A549 (cell line): ENCODE measurements at regions not wholly inside any gene's neighbourhood (a gene's known extent, or its start where the extent isn't known, plus 50 kb on each side); places are given as distances from the start of the nearest gene placed in this dataset.

Experiments
- ATAC-seq, 2 experiments: fragments of 200-7000 bp in 1 of 2; fragments of >200 bp in 1 of 2; cut with Nextera tagmentation in 1 of 2; cut with Tn5 transposase in 1 of 2; 3 replicates each; pipeline versions ENCODE4 v1.8.0 to v1.9.1; 2018 to 2020; ENCODE audit warnings: mild to moderate bottlenecking in 1 of 2, moderate library complexity in 1 of 2
- CTCF ChIA-PET: fragments of 300-600 bp; sonication (Branson Sonifier 250); formaldehyde crosslinking; extraction: SDS; loops from one replicate; lab custom pipeline; 2021; ENCODE audit warnings: antibody characterized with exemption, inconsistent platforms; lab: Yijun Ruan, JAX
- POLR2A ChIA-PET: fragments of 350-600 bp; formaldehyde crosslinking; extraction: SDS; loops from one replicate; lab custom pipeline; 2021; ENCODE audit warnings: antibody characterized with exemption, inconsistent platforms; lab: Yijun Ruan, JAX
- DNase-seq, 2 experiments: peaks; one replicate each; pipeline versions ENCODE4 v3.0.0 to v3.0.0-alpha.2; 2011 to 2016; ENCODE audit warnings: low read depth in 1 of 2, low spot score in 1 of 2
- FAIRE-seq: peaks from 2 replicates; lab custom pipeline; 2011; peaks lifted over from hg19 to GRCh38; lab: Jason Lieb, UNC
- H3K27ac ChIP-seq, 2 experiments: fragments of >200 bp; sonication (Bioruptor Twin); formaldehyde crosslinking; 3 replicates each; pipeline ENCODE4 v1.5.1; 2016 to 2017
- H3K4me1 ChIP-seq: fragments of >200 bp; sonication (Bioruptor Twin); formaldehyde crosslinking; 3 replicates; pipeline ENCODE4 v1.6.1; 2016
- H3K4me2 ChIP-seq: fragments of >200 bp; sonication (Bioruptor Twin); formaldehyde crosslinking; 3 replicates; pipeline ENCODE4 v1.6.1; 2016
- H3K4me3 ChIP-seq: fragments of >200 bp; sonication (Bioruptor Twin); formaldehyde crosslinking; 3 replicates; pipeline ENCODE4 v1.5.1; 2016
- H3K9me3 ChIP-seq: fragments of >200 bp; sonication (Bioruptor Twin); formaldehyde crosslinking; 3 replicates; pipeline ENCODE4 v1.6.1; 2016
- BHLHE40 ChIP-seq: IDR thresholded peaks from 2 replicates; pipeline ENCODE4 v1.6.1; 2012; ENCODE audit warnings: low read depth, low read length, inconsistent platforms
- EHF ChIP-seq: fragments of 250-450 bp; sonication (Bioruptor Pico); IDR thresholded peaks from 2 replicates; pipeline ENCODE4 v1.5.0; 2020; ENCODE audit warnings: mild to moderate bottlenecking
- EHMT2 ChIP-seq: fragments of 200-600 bp; sonication (generic); IDR thresholded peaks from 2 replicates; pipeline ENCODE4 v1.6.1; 2016; ENCODE audit warnings: antibody characterized with exemption, low read depth, mild to moderate bottlenecking, moderate library complexity
- ESRRA ChIP-seq: fragments of 150-350 bp; IDR thresholded peaks from 2 replicates; pipeline ENCODE4 v1.6.1; 2014; ENCODE audit warnings: mild to moderate bottlenecking, low read length, borderline replicate concordance
- FOSL2 ChIP-seq, 2 experiments: fragments of 450-650 bp in 1 of 2; fragments of >200 bp in 1 of 2; sonication (Bioruptor Twin) in 1 of 2; formaldehyde crosslinking; IDR thresholded peaks; 2 replicates each; pipeline versions ENCODE4 v1.5.0 to v1.6.1; 2016 to 2020; ENCODE audit warnings: mild to moderate bottlenecking in 1 of 2, moderate library complexity in 1 of 2
- GATA3 ChIP-seq: IDR thresholded peaks from 2 replicates; pipeline ENCODE4 v1.6.1; 2012; ENCODE audit warnings: borderline replicate concordance
- HOXA7 ChIP-seq: fragments of 250-450 bp; sonication (Bioruptor Pico); IDR thresholded peaks from 2 replicates; pipeline ENCODE4 v1.5.0; 2020; ENCODE audit warnings: mild to moderate bottlenecking, moderate library complexity
- HOXB13 ChIP-seq: fragments of 250-450 bp; sonication (Bioruptor Pico); IDR thresholded peaks from 2 replicates; pipeline ENCODE4 v1.5.0; 2020; ENCODE audit warnings: low read depth, mild to moderate bottlenecking, moderate library complexity
- JUN ChIP-seq, 2 experiments: fragments of >200 bp; sonication (Bioruptor Twin); formaldehyde crosslinking; IDR thresholded peaks; 2 replicates in 1 of 2; 3 replicates in 1 of 2; pipeline ENCODE4 v1.6.1; 2016 to 2017
- KDM5A ChIP-seq: fragments of 200-600 bp; sonication (generic); IDR thresholded peaks from 2 replicates; pipeline ENCODE4 v1.6.1; 2016; ENCODE audit warnings: antibody characterized with exemption, mild to moderate bottlenecking
- NR3C1 ChIP-seq: fragments of >200 bp; sonication (Bioruptor Twin); formaldehyde crosslinking; IDR thresholded peaks from 3 replicates; pipeline ENCODE4 v1.6.1; 2017
- POLR2A ChIP-seq: IDR thresholded peaks from 2 replicates; pipeline ENCODE4 v1.6.1; 2012; ENCODE audit warnings: mild to moderate bottlenecking, low read length
- POLR2AphosphoS2 ChIP-seq: conservative IDR thresholded peaks from 2 replicates; pipeline ENCODE4 v1.6.1; 2012; ENCODE audit warnings: low read length, improper control_type of control experiment, inconsistent platforms
- RAD21 ChIP-seq, 2 experiments: fragments of >200 bp in 1 of 2; sonication (Bioruptor Twin) in 1 of 2; formaldehyde crosslinking in 1 of 2; IDR thresholded peaks in 1 of 2; conservative IDR thresholded peaks in 1 of 2; 2 replicates in 1 of 2; 3 replicates in 1 of 2; pipeline ENCODE4 v1.6.1; 2012 to 2018; ENCODE audit warnings: inconsistent platforms in 1 of 2
- RARB ChIP-seq: fragments of 250-450 bp; sonication (Bioruptor Pico); IDR thresholded peaks from 2 replicates; pipeline ENCODE4 v1.8.0; 2021; ENCODE audit warnings: mild to moderate bottlenecking, moderate library complexity
- RFX5 ChIP-seq: fragments of 450-650 bp; IDR thresholded peaks from 2 replicates; pipeline ENCODE4 v1.7.1; 2014; ENCODE audit warnings: antibody characterized with exemption, mild to moderate bottlenecking, moderate library complexity
- SMC3 ChIP-seq: fragments of >200 bp; sonication (Bioruptor Twin); formaldehyde crosslinking; IDR thresholded peaks from 3 replicates; pipeline ENCODE4 v1.6.1; 2018; ENCODE audit warnings: inconsistent platforms
- SREBF2 ChIP-seq: fragments of 450-650 bp; IDR thresholded peaks from 2 replicates; pipeline ENCODE4 v1.6.1; 2014; ENCODE audit warnings: mild to moderate bottlenecking, moderate library complexity
- TP53 ChIP-seq: fragments of 250-450 bp; sonication (Bioruptor Pico); IDR thresholded peaks from 2 replicates; pipeline ENCODE4 v1.5.0; 2021; ENCODE audit warnings: mild to moderate bottlenecking, moderate library complexity
- ZSCAN20 ChIP-seq: fragments of 250-450 bp; sonication (Bioruptor Pico); IDR thresholded peaks from 2 replicates; pipeline ENCODE4 v1.8.0; 2022; ENCODE audit warnings: mild to moderate bottlenecking, moderate library complexity
- WGBS: methylation state at CpG from one replicate; pipeline ENCODE4 v1.1.6; 2017; ENCODE audit errors: missing lambda C conversion rate; 5-methylcytosine and 5-hydroxymethylcytosine counted together
- TF ChIP-seq, protein P1 (sequence below): fragments of >200 bp; sonication (Bioruptor Twin); formaldehyde crosslinking; IDR thresholded peaks from 3 replicates; pipeline ENCODE4 v1.6.1; 2016
- TF ChIP-seq, protein P2 (sequence below): IDR thresholded peaks from 2 replicates; pipeline ENCODE4 v1.6.1; 2012; ENCODE audit warnings: low read depth, borderline replicate concordance
- TF ChIP-seq, protein P3 (sequence below): fragments of >200 bp; sonication (Bioruptor Twin); formaldehyde crosslinking; IDR thresholded peaks from 2 replicates; pipeline ENCODE4 v1.6.1; 2016
- TF ChIP-seq, protein P4 (sequence below): fragments of >200 bp; sonication (Bioruptor Twin); formaldehyde crosslinking; IDR thresholded peaks from 3 replicates; pipeline ENCODE4 v1.5.1; 2016
- TF ChIP-seq, protein P5 (sequence below): fragments of 150-350 bp; IDR thresholded peaks from 2 replicates; pipeline ENCODE4 v1.6.1; 2014; ENCODE audit warnings: low read depth, mild to moderate bottlenecking, low read length
- TF ChIP-seq, protein P6 (sequence below): fragments of 200-600 bp; sonication (generic); IDR thresholded peaks from 2 replicates; pipeline ENCODE4 v1.6.1; 2016; ENCODE audit warnings: antibody characterized with exemption, mild to moderate bottlenecking, moderate library complexity
- TF ChIP-seq, protein P7 (sequence below): fragments of 450-650 bp; IDR thresholded peaks from 2 replicates; pipeline ENCODE4 v1.6.1; 2014; ENCODE audit warnings: antibody characterized with exemption

DNA sequence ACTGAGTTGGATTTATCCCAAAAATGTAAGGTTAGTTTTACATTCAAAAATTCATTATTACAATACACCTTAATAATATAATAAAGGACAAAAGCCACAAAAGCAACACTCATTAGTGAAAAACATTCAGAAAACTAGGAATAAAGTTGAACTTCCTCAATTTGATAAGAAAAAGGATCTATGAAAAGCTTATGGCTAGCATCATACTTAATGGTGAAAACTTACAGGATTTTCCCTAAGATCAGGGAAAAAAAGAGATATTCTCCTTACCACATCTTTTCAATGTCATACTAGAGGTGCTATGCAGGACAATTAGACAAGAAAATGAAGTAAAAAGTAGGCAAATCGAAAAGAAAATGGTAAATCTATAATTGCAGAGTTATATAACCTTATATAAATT, 279.9 kb downstream of the CGGBP1 start:
- Histone ChIP-seq H3K4me2 (no peak overlapping the region), H3K9me3 (peaks cover 4% of the 10 kb centered on the region; the same call in 2 of the 3 replicates), H3K27ac (no peak overlapping the region), H3K4me1 (no peaks in the 10 kb centered on the region), H3K4me3 (no peak overlapping the region)
- ATAC-seq (no peak), DNase-seq (no peak), FAIRE-seq (no peak)
- POLR2A ChIA-PET = no interaction called here
- WGBS = 8% methylated on average over 1 of the region's 1 CpG
- TF ChIP-seq RFX5 (no peak), EHF (CRISPR knock-in tag) (no peak), SMC3 (no peak), SREBF2 (no peak), JUN (IDR thresholded peaks at IDR 0.05) (no peak), EHMT2 (no peak), BHLHE40 (no peak), ZSCAN20 (CRISPR knock-in tag) (no peak), TP53 (CRISPR knock-in tag) (no peak)
- TF ChIP-seq, protein P1, sequence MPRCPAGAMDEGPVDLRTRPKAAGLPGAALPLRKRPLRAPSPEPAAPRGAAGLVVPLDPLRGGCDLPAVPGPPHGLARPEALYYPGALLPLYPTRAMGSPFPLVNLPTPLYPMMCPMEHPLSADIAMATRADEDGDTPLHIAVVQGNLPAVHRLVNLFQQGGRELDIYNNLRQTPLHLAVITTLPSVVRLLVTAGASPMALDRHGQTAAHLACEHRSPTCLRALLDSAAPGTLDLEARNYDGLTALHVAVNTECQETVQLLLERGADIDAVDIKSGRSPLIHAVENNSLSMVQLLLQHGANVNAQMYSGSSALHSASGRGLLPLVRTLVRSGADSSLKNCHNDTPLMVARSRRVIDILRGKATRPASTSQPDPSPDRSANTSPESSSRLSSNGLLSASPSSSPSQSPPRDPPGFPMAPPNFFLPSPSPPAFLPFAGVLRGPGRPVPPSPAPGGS = no peak
- TF ChIP-seq, protein P2, sequence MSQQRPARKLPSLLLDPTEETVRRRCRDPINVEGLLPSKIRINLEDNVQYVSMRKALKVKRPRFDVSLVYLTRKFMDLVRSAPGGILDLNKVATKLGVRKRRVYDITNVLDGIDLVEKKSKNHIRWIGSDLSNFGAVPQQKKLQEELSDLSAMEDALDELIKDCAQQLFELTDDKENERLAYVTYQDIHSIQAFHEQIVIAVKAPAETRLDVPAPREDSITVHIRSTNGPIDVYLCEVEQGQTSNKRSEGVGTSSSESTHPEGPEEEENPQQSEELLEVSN = no peak
- CTCF ChIA-PET = no interaction called here

DNA sequence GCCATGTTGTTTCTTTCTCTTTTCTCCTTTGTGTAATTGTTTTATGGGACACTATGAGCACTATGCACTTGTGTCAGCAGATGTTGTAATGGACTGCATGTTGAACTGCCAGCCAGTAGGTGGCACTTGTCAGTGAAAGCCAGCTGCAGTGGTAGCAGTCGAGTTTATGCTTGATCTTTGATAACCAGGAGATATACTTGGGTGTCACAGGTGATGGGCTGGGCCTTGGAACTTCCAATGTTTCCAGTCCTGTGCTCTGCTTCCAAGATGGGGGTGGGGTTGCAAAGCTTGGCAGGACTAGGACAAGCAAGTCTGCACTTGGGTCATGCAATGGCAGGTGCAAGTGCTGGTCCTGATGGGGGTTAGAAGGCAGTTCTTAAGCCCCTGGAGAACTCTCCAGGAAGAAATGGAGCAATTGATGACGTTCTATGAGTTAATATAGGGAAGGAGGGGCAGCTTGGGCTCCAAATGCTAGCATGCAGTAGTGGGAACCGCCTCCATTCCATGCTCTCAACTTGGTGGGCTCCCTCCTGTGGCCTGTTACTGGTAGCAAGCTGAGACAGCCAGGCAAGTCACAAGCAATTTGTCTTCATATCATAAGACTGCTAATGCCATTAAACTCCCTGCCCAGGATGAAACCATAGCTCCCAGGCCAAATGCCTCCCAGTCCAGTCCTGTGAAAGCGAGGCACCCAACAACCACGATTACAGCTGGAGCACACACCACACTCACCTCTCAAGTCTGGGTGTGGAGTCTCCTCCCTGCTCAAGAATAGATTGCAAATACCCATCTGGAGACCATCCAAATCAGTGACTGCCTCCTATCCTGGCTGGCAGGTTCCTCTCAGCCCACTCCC, 287.2 kb downstream of the CGGBP1 start:
- Histone ChIP-seq H3K4me2 (no peak overlapping the region), H3K4me3 (no peak overlapping the region), H3K4me1 (no peaks in the 10 kb centered on the region), H3K9me3 (no peaks in the 10 kb centered on the region), H3K27ac (no peak overlapping the region)
- ATAC-seq (peak in 1 of 2 experiments; percentile 83; a peak in 4 of 6 replicates), DNase-seq (peak in 1 of 2 experiments; percentile 57), FAIRE-seq (peak; percentile 43)
- WGBS = 47% methylated on average over 5 of the region's 5 CpGs
- ChIA-PET POLR2A (no interaction called here), CTCF (interaction anchor here (0.8 to 1.1 kb wide), 4 partner anchors 22 to 421 kb away, joined by 3 to 4 read pairs (median 3); no protein-coding TSS in a partner anchor)
- TF ChIP-seq SMC3 (0 out of 3 replicates have a peak, but pooled peaks have one; percentile 33), HOXA7 (CRISPR knock-in tag) (no peak), HOXB13 (CRISPR knock-in tag) (no peak), GATA3 (no peak), ESRRA (no peak), POLR2A (no peak), RARB (CRISPR knock-in tag) (no peak), FOSL2 (IDR thresholded peaks at IDR 0.05) (no peak), FOSL2 (CRISPR knock-in tag; IDR thresholded peaks at IDR 0.05) (no peak), TP53 (CRISPR knock-in tag) (no peak), POLR2AphosphoS2 (no peak), NR3C1 (no peak), JUN (IDR thresholded peaks at IDR 0.05) (no peak), RAD21 (conservative IDR thresholded peaks at IDR 0.05 in 1 of 2, IDR thresholded peaks at IDR 0.05 in 1 of 2) (peak in 1 of 2 experiments; percentile 45; a peak in 2 of 5 replicates), KDM5A (no peak), EHF (CRISPR knock-in tag) (no peak)
- TF ChIP-seq, protein P3, sequence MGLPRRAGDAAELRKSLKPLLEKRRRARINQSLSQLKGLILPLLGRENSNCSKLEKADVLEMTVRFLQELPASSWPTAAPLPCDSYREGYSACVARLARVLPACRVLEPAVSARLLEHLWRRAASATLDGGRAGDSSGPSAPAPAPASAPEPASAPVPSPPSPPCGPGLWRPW = no peak
- TF ChIP-seq, protein P4, sequence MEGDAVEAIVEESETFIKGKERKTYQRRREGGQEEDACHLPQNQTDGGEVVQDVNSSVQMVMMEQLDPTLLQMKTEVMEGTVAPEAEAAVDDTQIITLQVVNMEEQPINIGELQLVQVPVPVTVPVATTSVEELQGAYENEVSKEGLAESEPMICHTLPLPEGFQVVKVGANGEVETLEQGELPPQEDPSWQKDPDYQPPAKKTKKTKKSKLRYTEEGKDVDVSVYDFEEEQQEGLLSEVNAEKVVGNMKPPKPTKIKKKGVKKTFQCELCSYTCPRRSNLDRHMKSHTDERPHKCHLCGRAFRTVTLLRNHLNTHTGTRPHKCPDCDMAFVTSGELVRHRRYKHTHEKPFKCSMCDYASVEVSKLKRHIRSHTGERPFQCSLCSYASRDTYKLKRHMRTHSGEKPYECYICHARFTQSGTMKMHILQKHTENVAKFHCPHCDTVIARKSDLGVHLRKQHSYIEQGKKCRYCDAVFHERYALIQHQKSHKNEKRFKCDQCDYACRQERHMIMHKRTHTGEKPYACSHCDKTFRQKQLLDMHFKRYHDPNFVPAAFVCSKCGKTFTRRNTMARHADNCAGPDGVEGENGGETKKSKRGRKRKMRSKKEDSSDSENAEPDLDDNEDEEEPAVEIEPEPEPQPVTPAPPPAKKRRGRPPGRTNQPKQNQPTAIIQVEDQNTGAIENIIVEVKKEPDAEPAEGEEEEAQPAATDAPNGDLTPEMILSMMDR = peak; percentile 35
- TF ChIP-seq, protein P5, sequence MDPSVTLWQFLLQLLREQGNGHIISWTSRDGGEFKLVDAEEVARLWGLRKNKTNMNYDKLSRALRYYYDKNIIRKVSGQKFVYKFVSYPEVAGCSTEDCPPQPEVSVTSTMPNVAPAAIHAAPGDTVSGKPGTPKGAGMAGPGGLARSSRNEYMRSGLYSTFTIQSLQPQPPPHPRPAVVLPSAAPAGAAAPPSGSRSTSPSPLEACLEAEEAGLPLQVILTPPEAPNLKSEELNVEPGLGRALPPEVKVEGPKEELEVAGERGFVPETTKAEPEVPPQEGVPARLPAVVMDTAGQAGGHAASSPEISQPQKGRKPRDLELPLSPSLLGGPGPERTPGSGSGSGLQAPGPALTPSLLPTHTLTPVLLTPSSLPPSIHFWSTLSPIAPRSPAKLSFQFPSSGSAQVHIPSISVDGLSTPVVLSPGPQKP = no peak
- TF ChIP-seq, protein P6, sequence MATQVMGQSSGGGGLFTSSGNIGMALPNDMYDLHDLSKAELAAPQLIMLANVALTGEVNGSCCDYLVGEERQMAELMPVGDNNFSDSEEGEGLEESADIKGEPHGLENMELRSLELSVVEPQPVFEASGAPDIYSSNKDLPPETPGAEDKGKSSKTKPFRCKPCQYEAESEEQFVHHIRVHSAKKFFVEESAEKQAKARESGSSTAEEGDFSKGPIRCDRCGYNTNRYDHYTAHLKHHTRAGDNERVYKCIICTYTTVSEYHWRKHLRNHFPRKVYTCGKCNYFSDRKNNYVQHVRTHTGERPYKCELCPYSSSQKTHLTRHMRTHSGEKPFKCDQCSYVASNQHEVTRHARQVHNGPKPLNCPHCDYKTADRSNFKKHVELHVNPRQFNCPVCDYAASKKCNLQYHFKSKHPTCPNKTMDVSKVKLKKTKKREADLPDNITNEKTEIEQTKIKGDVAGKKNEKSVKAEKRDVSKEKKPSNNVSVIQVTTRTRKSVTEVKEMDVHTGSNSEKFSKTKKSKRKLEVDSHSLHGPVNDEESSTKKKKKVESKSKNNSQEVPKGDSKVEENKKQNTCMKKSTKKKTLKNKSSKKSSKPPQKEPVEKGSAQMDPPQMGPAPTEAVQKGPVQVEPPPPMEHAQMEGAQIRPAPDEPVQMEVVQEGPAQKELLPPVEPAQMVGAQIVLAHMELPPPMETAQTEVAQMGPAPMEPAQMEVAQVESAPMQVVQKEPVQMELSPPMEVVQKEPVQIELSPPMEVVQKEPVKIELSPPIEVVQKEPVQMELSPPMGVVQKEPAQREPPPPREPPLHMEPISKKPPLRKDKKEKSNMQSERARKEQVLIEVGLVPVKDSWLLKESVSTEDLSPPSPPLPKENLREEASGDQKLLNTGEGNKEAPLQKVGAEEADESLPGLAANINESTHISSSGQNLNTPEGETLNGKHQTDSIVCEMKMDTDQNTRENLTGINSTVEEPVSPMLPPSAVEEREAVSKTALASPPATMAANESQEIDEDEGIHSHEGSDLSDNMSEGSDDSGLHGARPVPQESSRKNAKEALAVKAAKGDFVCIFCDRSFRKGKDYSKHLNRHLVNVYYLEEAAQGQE = no peak
- TF ChIP-seq, protein P7, sequence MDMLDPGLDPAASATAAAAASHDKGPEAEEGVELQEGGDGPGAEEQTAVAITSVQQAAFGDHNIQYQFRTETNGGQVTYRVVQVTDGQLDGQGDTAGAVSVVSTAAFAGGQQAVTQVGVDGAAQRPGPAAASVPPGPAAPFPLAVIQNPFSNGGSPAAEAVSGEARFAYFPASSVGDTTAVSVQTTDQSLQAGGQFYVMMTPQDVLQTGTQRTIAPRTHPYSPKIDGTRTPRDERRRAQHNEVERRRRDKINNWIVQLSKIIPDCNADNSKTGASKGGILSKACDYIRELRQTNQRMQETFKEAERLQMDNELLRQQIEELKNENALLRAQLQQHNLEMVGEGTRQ = no peak
